ENCODE measurements at regions not wholly inside any gene's neighbourhood (a gene's known extent, or its start where the extent isn't known, plus 50 kb on each side); places are given as distances from the start of the nearest gene placed in this dataset.

DNA sequence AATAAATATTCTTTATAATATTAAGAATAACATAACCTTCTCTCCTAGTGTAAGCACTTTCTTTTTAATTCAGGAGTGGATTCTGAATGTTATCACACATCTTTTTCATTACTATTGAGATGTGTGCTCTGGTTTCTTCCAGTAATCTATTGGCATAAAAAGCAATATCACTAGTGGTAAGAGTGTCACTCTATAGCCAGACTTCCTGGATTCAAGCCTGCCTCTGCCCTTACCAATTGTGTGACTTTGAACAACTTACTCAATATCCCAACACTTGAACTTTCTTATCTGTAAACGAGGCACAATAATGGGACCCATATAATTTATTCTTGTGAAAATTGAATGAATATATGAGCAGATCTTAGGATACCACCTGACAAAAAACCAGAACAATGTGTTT lies 71.0 kb downstream of the SEM1 start:
- no peak for DNase-seq

GRCh38 chr7:96637522-96637921 lies 72.1 kb downstream of the SEM1 start:
- DNase-seq = peak; percentile 20

- DNase-seq = no peak
Observed at GRCh38 chr7:96636979-96637378, 72.7 kb downstream of the SEM1 start.

- no peak for DNase-seq
Observed at GRCh38 chr7:96636342-96636860, 73.2 kb downstream of the SEM1 start.

DNA sequence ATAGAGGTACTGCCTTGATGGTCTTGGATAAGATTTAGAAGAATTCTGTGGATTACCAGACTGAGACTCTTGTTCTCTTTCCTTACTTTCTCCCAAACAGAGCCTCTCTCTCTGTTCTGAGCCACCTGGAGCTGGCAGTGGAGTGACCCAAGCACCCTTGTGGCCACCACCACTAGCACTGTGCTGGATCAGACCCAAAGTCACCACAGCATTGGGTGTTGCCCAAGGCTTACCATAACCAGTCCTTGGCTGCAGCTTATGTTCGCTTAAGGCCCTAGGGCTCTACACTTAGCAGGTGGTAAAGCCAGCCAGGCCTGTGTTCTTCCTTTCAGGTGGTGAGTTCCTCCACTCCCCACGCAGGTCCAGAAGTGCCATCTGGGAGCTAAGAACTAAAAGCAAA lies 79.8 kb downstream of the SEM1 start:
- DNase-seq = no peak

- no peak for DNase-seq
Observed at GRCh38 chr7:96624954-96625353, 84.7 kb downstream of the SEM1 start.

DNA sequence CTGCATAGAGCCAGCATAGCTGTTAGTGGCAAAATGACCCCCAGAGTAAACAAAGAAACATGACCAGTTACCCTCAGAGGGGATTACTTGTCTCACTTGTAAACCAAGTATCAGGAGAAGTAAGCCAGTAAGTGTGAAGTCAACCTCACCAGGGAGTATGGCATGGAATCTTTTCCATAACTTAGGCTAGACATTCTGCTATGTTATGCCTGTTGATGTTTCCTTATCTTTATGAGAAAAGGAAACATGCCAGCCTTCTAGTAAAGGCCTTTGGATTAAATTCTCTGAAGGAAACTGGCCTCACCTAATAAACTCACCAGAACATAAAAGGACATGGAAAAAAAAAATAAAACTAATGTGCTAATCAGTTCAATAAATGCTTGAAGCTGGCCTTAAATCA lies 87.7 kb downstream of the SEM1 start:
- no peak for DNase-seq

DNA sequence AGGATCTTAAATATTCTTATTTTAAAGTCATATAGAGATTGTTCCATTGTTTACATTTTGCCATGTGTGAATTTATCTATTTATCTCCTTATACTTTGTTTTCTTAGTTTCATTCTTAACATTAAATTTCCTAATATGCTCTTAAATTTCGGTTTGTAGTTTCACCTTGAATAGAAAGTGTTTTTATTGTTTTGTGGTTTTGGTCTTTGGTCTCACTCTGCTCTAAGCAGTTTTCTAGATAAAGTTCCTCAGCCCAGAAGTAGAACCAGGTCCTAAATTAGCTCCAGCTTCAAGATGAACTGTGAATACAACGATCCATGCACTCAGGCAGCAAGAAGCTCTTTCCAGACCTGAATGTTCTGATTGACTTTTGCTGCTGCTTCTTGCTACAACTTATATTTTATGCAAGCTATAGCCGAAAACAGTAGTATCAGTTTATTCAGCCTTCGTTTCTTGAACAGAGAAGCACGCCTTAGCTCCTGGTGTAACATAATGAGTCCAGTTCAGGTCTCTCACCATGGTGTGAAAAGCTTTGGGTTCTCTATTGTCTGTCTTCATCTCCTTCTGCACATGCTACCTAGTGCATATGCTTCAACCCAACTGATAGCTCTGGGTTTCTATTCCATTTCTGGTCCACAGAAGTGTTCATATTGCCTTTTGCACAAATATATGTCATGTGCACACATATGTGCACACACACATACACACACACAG lies 95.3 kb downstream of the SEM1 start:
- no peak for DNase-seq

DNA sequence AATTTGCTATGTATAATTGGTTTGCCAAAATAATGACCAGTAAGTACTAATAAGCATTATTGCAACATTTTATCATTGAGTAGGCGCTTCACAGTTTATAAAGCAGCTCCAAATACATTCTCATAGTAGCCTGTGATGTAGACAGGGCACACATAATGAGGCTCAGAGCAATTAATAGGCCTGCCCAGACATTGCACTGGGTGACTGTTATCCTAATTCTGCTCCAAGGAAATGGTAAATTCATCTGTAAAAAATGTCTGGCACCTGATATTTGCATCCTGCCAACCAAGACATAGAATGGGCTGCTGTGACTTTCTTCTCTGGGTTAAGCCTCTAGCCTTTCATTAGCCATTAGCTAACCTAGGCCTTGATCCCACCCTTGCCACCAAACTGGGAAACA lies 97.6 kb downstream of the SEM1 start:
- DNase-seq = no peak

DNA sequence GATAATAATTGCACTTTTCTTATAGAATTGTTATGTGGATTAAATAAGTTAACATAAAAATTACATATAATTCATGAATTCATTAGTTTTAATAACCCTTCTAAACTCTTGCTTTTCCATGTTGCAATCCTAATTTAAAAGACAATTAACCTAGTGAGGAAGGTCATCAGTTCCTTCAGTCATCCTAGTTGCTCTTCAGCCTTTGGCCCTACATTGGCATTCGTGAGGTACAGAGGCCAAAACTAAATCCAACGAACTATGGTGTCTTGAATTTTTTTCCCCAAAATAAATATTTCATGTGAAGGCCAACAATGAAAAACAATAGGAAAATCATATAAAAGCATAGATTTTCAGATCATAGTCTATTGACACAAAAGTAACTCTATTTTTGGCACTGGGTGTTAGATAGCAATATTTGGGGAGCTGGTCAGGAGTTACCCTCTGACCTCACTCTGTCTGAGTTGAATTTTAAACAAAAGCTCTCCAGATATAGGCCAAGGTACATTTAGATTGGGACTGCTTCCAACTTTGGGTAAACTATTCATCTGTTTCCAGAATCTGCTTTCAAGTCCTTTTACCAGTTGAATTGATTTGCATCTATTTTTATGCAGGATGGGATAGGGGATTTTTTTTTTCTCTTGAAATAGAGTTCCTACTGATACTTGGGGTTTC lies 104.5 kb downstream of the SEM1 start:
- DNase-seq = no peak

- no peak for DNase-seq
Observed at GRCh38 chr7:96599288-96599936, 110.2 kb downstream of the SEM1 start.

DNA sequence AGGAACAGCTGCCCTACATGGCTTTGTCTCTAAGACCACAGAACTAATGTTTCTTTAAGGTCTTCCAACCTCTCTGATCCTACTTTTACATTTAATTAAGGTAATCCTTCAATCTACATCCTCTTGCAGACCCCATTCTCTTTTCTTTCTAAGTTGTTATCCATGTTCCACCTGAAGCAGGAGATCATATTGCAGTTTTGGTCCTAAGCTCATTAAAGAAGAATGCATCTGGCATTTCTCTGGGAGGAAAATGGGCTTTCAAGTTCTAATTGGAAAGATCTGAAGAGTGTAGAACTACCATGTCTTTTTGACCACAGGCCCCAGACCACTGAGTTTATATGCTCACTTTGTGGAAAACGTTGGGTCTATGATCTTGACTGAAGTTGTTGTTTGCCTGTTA lies 111.2 kb downstream of the SEM1 start:
- no peak for DNase-seq

GRCh38 chr7:96596120-96596826 lies 113.4 kb downstream of the SEM1 start:
- DNase-seq = peak; percentile 19

DNA sequence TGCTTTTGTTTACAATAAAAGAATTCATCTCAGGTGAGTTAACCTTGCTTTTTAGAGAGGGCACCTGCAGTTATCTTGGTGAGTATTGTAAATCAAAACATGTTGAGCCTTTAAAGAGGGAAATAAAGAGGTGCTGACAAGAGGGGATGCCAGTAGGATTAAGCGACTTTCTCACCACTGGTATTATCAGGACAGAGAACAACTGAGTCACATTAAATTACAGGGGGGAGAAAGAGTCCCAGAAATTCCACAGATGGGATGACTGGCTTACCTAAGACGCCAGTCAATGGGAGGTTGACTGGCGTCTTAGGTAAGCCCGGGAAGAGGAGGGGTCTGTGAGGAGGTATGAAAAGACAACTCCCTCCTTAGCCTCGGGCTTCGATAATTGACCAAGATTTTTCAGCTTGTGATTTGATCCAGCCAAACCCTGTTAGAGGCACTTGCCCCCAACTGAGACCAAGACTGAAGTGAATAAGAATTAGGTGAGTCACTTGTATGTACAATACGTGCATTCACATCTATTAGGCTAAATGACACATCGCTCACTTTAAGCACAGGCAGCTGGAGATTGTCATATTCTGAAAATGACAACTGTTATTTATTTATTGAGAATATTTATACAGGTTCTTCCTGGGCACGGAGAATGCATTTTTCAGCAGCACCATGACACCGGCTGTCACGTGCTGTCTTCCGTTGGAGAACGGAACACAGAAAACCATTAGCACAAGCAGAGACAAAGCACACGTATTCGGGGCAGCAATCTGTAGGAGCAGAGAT lies 117.6 kb downstream of the SEM1 start:
- DNase-seq = no peak

DNA sequence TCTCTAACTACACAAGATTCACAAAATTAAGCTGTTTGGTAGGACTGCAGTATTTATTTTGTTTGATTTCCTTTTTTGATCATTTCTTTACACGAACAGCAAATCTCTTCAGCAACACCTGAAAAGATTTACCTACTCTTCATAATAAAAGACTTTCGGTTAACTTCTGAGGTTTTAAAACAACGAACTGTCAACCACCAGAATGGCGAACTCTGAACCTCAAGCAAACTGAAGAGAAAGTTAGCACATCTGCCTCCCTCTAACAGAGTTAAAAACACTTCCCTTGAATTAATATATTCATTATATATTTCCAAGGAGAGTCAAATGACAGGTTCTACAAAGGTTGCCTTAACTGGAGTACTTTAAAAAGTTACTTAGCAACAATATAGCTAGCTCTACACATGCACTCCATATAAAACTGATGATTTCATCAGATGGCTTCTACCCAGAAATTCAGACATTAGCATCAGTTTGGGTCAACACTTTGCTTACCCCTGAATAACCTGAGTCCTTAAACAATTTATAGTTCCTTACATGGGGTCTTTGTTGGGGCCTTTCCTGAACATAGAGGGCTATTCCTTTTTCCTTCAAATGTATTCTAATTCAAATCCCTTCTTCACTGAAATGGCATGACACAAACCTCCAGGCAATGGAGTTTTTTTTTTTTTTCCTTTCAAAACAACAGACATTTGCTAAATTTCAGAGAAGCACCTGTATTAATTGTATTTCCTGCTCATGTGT lies 118.3 kb downstream of the SEM1 start:
- DNase-seq = no peak

GRCh38 chr7:96589038-96589437 lies 120.6 kb downstream of the SEM1 start:
- no peak for DNase-seq

GRCh38 chr7:96579119-96579518 lies 130.5 kb downstream of the SEM1 start:
- no peak for DNase-seq

DNA sequence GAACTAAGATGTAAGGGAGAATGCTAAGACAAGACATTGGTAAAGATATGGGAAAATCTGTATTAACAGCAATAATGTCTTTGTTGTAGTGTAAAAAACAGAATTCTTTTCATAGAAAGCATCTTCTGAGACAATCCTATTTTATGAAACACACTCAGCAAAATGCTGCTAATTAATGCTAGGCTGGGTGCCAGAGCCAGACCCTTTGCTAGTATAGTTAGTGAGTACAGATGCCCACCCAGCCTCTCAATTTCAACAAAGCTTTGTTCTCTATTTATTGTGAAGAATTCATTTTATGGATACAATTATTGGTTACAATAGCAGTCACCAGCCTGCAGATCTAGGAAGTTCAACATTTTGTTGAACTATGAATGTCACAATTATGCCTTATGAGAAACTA lies 131.0 kb downstream of the SEM1 start:
- DNase-seq = no peak

DNA sequence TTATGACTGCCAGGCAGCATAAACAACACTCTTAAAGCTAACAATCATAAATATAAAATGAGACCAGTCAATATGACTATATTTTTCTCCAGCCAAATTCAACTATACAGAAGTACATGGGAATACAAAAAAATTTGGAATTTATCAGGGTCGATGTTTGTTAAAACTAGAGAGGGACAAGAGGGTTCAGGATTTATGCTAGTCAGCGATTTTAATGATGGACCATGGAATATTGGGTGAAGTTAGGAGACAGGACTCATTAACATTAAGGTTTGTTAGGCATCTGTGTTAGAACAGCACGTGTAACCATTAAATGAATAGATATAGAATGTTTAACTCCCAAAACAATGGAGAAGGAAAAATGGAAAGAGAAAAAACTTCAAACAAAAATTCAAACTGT lies 146.2 kb downstream of the SEM1 start:
- no peak for DNase-seq

GRCh38 chr7:96562966-96563365 lies 146.7 kb downstream of the SEM1 start:
- no peak for DNase-seq

- DNase-seq = no peak
Observed at GRCh38 chr7:96562458-96562857, 147.2 kb downstream of the SEM1 start.

Data from left kidney (tissue), 1 donor.